CD4-positive, alpha-beta T cell (primary cell): ENCODE measurements at regions not wholly inside any gene's neighbourhood (a gene's known extent, or its start where the extent isn't known, plus 50 kb on each side); places are given as distances from the start of the nearest gene placed in this dataset.

ENCODE experiments used
- ATAC-seq: fragments of 200-7000 bp; cut with Tn5 transposase; one replicate; pipeline ENCODE4 v1.10.0; 2022; ENCODE audit warnings: mild to moderate bottlenecking; ENCODE audit not compliant: poor library complexity
- CTCF ChIA-PET: fragments of 350-600 bp; sonication (Branson Sonifier 250); formaldehyde crosslinking; loops from one replicate; lab custom pipeline; 2021; ENCODE audit warnings: antibody characterized with exemption, inconsistent platforms; lab: Charles Lee
- POLR2A ChIA-PET: fragments of 350-600 bp; sonication (Branson Sonifier 250); formaldehyde crosslinking; loops from one replicate; lab custom pipeline; 2021; ENCODE audit warnings: antibody characterized with exemption, inconsistent platforms; lab: Charles Lee
- DNase-seq, 14 experiments: peaks; one replicate each; pipeline ENCODE4 v3.0.0-alpha.2; 2013 to 2020; ENCODE audit warnings: mixed read lengths in 2 of 14
- H3K27ac ChIP-seq, 2 donors: one replicate each; pipeline versions ENCODE4 v1.5.1 to v1.7.0; 2013; ENCODE audit warnings: low read length in 2 of 2, low read depth in 1 of 2, mild to moderate bottlenecking in 1 of 2
- H3K27me3 ChIP-seq, 2 experiments: 1 replicate in 1 of 2; 2 replicates in 1 of 2; pipeline versions ENCODE4 v1.6.1 to v1.7.0; 2013; ENCODE audit warnings: low read length in 2 of 2, control low read depth in 1 of 2, mild to moderate bottlenecking in 1 of 2, moderate library complexity in 1 of 2; ENCODE audit not compliant: insufficient read depth in 2 of 2, control insufficient read depth in 1 of 2
- H3K36me3 ChIP-seq: one replicate; pipeline ENCODE4 v1.6.1; 2013; ENCODE audit warnings: low read length, control low read depth; ENCODE audit not compliant: insufficient read depth
- H3K4me1 ChIP-seq: one replicate; pipeline ENCODE4 v1.6.1; 2013; ENCODE audit warnings: low read length, control low read depth; ENCODE audit not compliant: insufficient read depth
- H3K4me3 ChIP-seq: one replicate; pipeline ENCODE4 v1.5.1; 2013; ENCODE audit warnings: mild to moderate bottlenecking, low read length, moderate library complexity
- H3K9me3 ChIP-seq, 2 experiments: 1 replicate in 1 of 2; 2 replicates in 1 of 2; pipeline versions ENCODE4 v1.6.1 to v1.7.0; 2013; ENCODE audit warnings: low read length in 2 of 2, mild to moderate bottlenecking in 2 of 2, control low read depth in 1 of 2, moderate library complexity in 1 of 2; ENCODE audit not compliant: control insufficient read depth in 1 of 2, insufficient read depth in 1 of 2
- H3K27ac Mint-ChIP-seq: one replicate; pipeline ENCODE4 v1.8.0; 2020; ENCODE audit warnings: mixed read lengths
- H3K27me3 Mint-ChIP-seq: one replicate; pipeline ENCODE4 v1.8.0; 2021; ENCODE audit warnings: mixed read lengths
- H3K36me3 Mint-ChIP-seq: one replicate; pipeline ENCODE4 v1.8.0; 2021; ENCODE audit warnings: low read depth, mixed read lengths
- H3K4me1 Mint-ChIP-seq: one replicate; pipeline ENCODE4 v1.8.0; 2021; ENCODE audit warnings: low read depth, mixed read lengths
- H3K4me3 Mint-ChIP-seq: one replicate; pipeline ENCODE4 v1.8.0; 2020; ENCODE audit warnings: mild to moderate bottlenecking, mixed read lengths
- H3K9me3 Mint-ChIP-seq: one replicate; pipeline ENCODE4 v1.8.0; 2020; ENCODE audit warnings: mixed read lengths
- CTCF ChIP-seq: fragments of 200-600 bp; IDR thresholded peaks from one replicate; pipeline ENCODE4 v1.8.0; 2022; ENCODE audit warnings: antibody characterized with exemption, mild to moderate bottlenecking
- intact Hi-C, 2 experiments: fragments of 100-400 bp; cut with DNase I in 1 of 2; cut with micrococcal nuclease in 1 of 2; formaldehyde crosslinking; loops; one replicate each; pipeline versions ENCODE4 v1.15.1 to v1.9.0; 2023 to 2025; cut with DNase I, micrococcal nuclease

GRCh38 chr11:134503596-134503995, 91.6 kb upstream of the B3GAT1 start:
- Mint-ChIP-seq H3K36me3 (no peaks in the 10 kb centered on the region), H3K27ac (no peak overlapping the region), H3K9me3 (no peaks in the 10 kb centered on the region), H3K27me3 (peaks cover 39% of the 10 kb centered on the region), H3K4me1 (no peaks in the 10 kb centered on the region), H3K4me3 (no peak overlapping the region)
- ChIA-PET POLR2A (no interaction called here), CTCF (no interaction called here)
- H3K4me1 ChIP-seq: no peaks in the 10 kb centered on the region
- TF ChIP-seq CTCF: no peak
- peaks cover 0 to 2% of the 10 kb centered on the region in 2 experiments for H3K9me3 ChIP-seq
- H3K36me3 ChIP-seq: no peaks in the 10 kb centered on the region
- no peak overlapping the region for H3K27ac ChIP-seq
- peak in 1 of 14 experiments; percentile 21 for DNase-seq
- intact Hi-C loops: no loop called here
- no peak for ATAC-seq
- no peak overlapping the region for H3K4me3 ChIP-seq
- H3K27me3 ChIP-seq: no peaks in the 10 kb centered on the region

- CTCF ChIA-PET: no interaction called here
- TF ChIP-seq CTCF: no peak
- Mint-ChIP-seq H3K4me1 (no peaks in the 10 kb centered on the region), H3K36me3 (no peaks in the 10 kb centered on the region), H3K9me3 (no peaks in the 10 kb centered on the region), H3K27me3 (peaks cover 39% of the 10 kb centered on the region), H3K4me3 (no peak overlapping the region), H3K27ac (no peak overlapping the region)
- Histone ChIP-seq H3K9me3 (peaks cover 0 to 7% of the 10 kb centered on the region in 2 experiments), H3K36me3 (no peaks in the 10 kb centered on the region), H3K27me3 (no peaks in the 10 kb centered on the region), H3K4me1 (no peaks in the 10 kb centered on the region), H3K4me3 (no peak overlapping the region), H3K27ac (no peak overlapping the region)
- POLR2A ChIA-PET: no interaction called here
- ATAC-seq: no peak
- DNase-seq: peak in 1 of 14 experiments; percentile 11
- intact Hi-C loops: no loop called here
Observed at GRCh38 chr11:134503100-134503499, 91.1 kb upstream of the B3GAT1 start.

GRCh38 chr11:134502153-134502550, 90.1 kb upstream of the B3GAT1 start:
- ChIA-PET POLR2A (no interaction called here), CTCF (no interaction called here)
- no peaks in the 10 kb centered on the region for H3K36me3 Mint-ChIP-seq
- H3K4me3 Mint-ChIP-seq: no peak overlapping the region
- H3K9me3 Mint-ChIP-seq: no peaks in the 10 kb centered on the region
- Histone ChIP-seq H3K27ac (no peak overlapping the region), H3K36me3 (no peaks in the 10 kb centered on the region), H3K9me3 (peaks cover 0 to 13% of the 10 kb centered on the region in 2 experiments), H3K4me3 (no peak overlapping the region), H3K27me3 (no peaks in the 10 kb centered on the region), H3K4me1 (no peaks in the 10 kb centered on the region)
- intact Hi-C loops: no loop called here
- peaks cover 43% of the 10 kb centered on the region for H3K27me3 Mint-ChIP-seq
- no peak overlapping the region for H3K27ac Mint-ChIP-seq
- ATAC-seq (no peak), DNase-seq (no peak)
- no peaks in the 10 kb centered on the region for H3K4me1 Mint-ChIP-seq
- no peak for TF ChIP-seq CTCF
